WTC11 (cell line): ENCODE measurements at regions not wholly inside any gene's neighbourhood (a gene's known extent, or its start where the extent isn't known, plus 50 kb on each side); places are given as distances from the start of the nearest gene placed in this dataset.

Experiments
- AFF4 ChIP-seq: sonication (generic); formaldehyde crosslinking; IDR thresholded peaks from 2 replicates; pipeline ENCODE4 v1.8.1; 2023; ENCODE audit warnings: mild to moderate bottlenecking, missing genetic modification reagents, borderline replicate concordance
- ATF6 ChIP-seq: sonication (generic); formaldehyde crosslinking; IDR thresholded peaks from 2 replicates; pipeline ENCODE4 v1.8.1; 2023; ENCODE audit warnings: mild to moderate bottlenecking, missing genetic modification reagents
- CREB1 ChIP-seq: sonication (generic); formaldehyde crosslinking; IDR thresholded peaks from 2 replicates; pipeline ENCODE4 v1.8.0; 2023; ENCODE audit warnings: mild to moderate bottlenecking, missing genetic modification reagents
- E2F4 ChIP-seq: sonication (generic); formaldehyde crosslinking; IDR thresholded peaks from 2 replicates; pipeline ENCODE4 v1.8.1; 2022; ENCODE audit warnings: low read depth, mild to moderate bottlenecking, moderate library complexity, missing genetic modification reagents, borderline replicate concordance
- JUN ChIP-seq: sonication (generic); formaldehyde crosslinking; IDR thresholded peaks from 2 replicates; pipeline ENCODE4 v1.8.0; 2023; ENCODE audit warnings: mild to moderate bottlenecking, missing genetic modification reagents
- NR2C2 ChIP-seq: sonication (generic); formaldehyde crosslinking; IDR thresholded peaks from 2 replicates; pipeline ENCODE4 v1.8.0; 2022; ENCODE audit warnings: mild to moderate bottlenecking, missing genetic modification reagents
- PRDM15 ChIP-seq: sonication (generic); formaldehyde crosslinking; IDR thresholded peaks from 2 replicates; pipeline ENCODE4 v1.8.0; 2022; ENCODE audit warnings: missing genetic modification reagents
- PREB ChIP-seq: sonication (generic); formaldehyde crosslinking; IDR thresholded peaks from 2 replicates; pipeline ENCODE4 v1.8.1; 2022; ENCODE audit warnings: mild to moderate bottlenecking, missing genetic modification reagents, moderate library complexity, borderline replicate concordance
- SP1 ChIP-seq: sonication (generic); formaldehyde crosslinking; conservative IDR thresholded peaks from 2 replicates; pipeline ENCODE4 v1.8.1; 2022; ENCODE audit warnings: missing genetic modification reagents
- ZNF121 ChIP-seq: sonication (generic); formaldehyde crosslinking; IDR thresholded peaks from 2 replicates; pipeline ENCODE4 v1.8.0; 2023; ENCODE audit warnings: missing genetic modification reagents
- ZNF263 ChIP-seq: sonication (generic); formaldehyde crosslinking; IDR thresholded peaks from 2 replicates; pipeline ENCODE4 v1.8.1; 2022; ENCODE audit warnings: low read depth, mild to moderate bottlenecking, moderate library complexity, missing genetic modification reagents
- TF ChIP-seq, protein P1 (sequence below): fragments of 200-600 bp; IDR thresholded peaks from 2 replicates; pipeline ENCODE4 v1.8.0; 2022; ENCODE audit warnings: antibody characterized with exemption
- TF ChIP-seq, protein P2 (sequence below): sonication (generic); formaldehyde crosslinking; conservative IDR thresholded peaks from 2 replicates; pipeline ENCODE4 v1.8.1; 2022; ENCODE audit warnings: mild to moderate bottlenecking, missing genetic modification reagents
- TF ChIP-seq, protein P3 (sequence below): sonication (generic); formaldehyde crosslinking; IDR thresholded peaks from 2 replicates; pipeline ENCODE4 v1.8.1; 2023; ENCODE audit warnings: mild to moderate bottlenecking, missing genetic modification reagents, moderate library complexity

GRCh38 chr14:40269436-40269835 lies 837.2 kb upstream of the FBXO33 start:
- TF ChIP-seq CREB1: no peak
- no peak for TF ChIP-seq E2F4 (CRISPR knock-in tag)
- TF ChIP-seq, protein P1, sequence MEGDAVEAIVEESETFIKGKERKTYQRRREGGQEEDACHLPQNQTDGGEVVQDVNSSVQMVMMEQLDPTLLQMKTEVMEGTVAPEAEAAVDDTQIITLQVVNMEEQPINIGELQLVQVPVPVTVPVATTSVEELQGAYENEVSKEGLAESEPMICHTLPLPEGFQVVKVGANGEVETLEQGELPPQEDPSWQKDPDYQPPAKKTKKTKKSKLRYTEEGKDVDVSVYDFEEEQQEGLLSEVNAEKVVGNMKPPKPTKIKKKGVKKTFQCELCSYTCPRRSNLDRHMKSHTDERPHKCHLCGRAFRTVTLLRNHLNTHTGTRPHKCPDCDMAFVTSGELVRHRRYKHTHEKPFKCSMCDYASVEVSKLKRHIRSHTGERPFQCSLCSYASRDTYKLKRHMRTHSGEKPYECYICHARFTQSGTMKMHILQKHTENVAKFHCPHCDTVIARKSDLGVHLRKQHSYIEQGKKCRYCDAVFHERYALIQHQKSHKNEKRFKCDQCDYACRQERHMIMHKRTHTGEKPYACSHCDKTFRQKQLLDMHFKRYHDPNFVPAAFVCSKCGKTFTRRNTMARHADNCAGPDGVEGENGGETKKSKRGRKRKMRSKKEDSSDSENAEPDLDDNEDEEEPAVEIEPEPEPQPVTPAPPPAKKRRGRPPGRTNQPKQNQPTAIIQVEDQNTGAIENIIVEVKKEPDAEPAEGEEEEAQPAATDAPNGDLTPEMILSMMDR: no peak
- TF ChIP-seq NR2C2 (CRISPR knock-in tag): no peak
- no peak for TF ChIP-seq ATF6
- TF ChIP-seq, protein P2, sequence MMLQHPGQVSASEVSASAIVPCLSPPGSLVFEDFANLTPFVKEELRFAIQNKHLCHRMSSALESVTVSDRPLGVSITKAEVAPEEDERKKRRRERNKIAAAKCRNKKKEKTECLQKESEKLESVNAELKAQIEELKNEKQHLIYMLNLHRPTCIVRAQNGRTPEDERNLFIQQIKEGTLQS (CRISPR knock-in tag): no peak
- no peak for TF ChIP-seq JUN (CRISPR knock-in tag)
- TF ChIP-seq, protein P3, sequence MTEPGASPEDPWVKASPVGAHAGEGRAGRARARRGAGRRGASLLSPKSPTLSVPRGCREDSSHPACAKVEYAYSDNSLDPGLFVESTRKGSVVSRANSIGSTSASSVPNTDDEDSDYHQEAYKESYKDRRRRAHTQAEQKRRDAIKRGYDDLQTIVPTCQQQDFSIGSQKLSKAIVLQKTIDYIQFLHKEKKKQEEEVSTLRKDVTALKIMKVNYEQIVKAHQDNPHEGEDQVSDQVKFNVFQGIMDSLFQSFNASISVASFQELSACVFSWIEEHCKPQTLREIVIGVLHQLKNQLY (CRISPR knock-in tag): no peak
- no peak for TF ChIP-seq SP1 (CRISPR knock-in tag)
- TF ChIP-seq ZNF121 (CRISPR knock-in tag): no peak
- TF ChIP-seq ZNF263 (CRISPR knock-in tag): no peak
- no peak for TF ChIP-seq PRDM15 (CRISPR knock-in tag)
- no peak for TF ChIP-seq AFF4 (CRISPR knock-in tag)
- no peak for TF ChIP-seq PREB (CRISPR knock-in tag)
